HEK293 (cell line): ENCODE measurements at regions not wholly inside any gene's neighbourhood (a gene's known extent, or its start where the extent isn't known, plus 50 kb on each side); places are given as distances from the start of the nearest gene placed in this dataset.

ENCODE experiments used
- CTCF ChIA-PET: fragments of 350-600 bp; formaldehyde crosslinking; extraction: SDS; loops from one replicate; lab custom pipeline; 2021; ENCODE audit warnings: antibody characterized with exemption; lab: Yijun Ruan, JAX
- POLR2A ChIA-PET: fragments of 300-600 bp; formaldehyde crosslinking; extraction: SDS; loops from one replicate; lab custom pipeline; 2020; ENCODE audit warnings: antibody characterized with exemption, inconsistent platforms; lab: Yijun Ruan, JAX
- H3K27ac ChIP-seq: fragments of 200-500 bp; sonication (Bioruptor generic); 2 replicates; pipeline ENCODE4 v1.5.1; 2014; ENCODE audit warnings: low read depth, low read length, control low read depth, inconsistent platforms; ENCODE audit errors: extremely low read depth
- H3K36me3 ChIP-seq, 2 experiments: fragments of 200-500 bp in 1 of 2; sonication (Bioruptor generic) in 1 of 2; 1 replicate in 1 of 2; 2 replicates in 1 of 2; pipeline ENCODE4 v1.5.1; 2014 to 2017; ENCODE audit warnings: inconsistent platforms in 2 of 2, low read length in 2 of 2; ENCODE audit not compliant: control insufficient read depth in 2 of 2, insufficient read depth in 1 of 2
- H3K4me1 ChIP-seq: fragments of 200-500 bp; sonication (Bioruptor generic); 2 replicates; pipeline ENCODE4 v1.5.1; 2014; ENCODE audit warnings: mild to moderate bottlenecking, low read length, inconsistent platforms; ENCODE audit not compliant: control insufficient read depth, insufficient read depth
- H3K4me3 ChIP-seq: 2 replicates; pipeline ENCODE4 v1.5.1; 2011; ENCODE audit warnings: low read depth, mild to moderate bottlenecking, control low read depth, low read length, moderate library complexity
- H3K9me3 ChIP-seq: fragments of 200-500 bp; sonication (Bioruptor generic); 2 replicates; pipeline ENCODE4 v1.5.1; 2014; ENCODE audit warnings: low read depth, low read length, inconsistent platforms; ENCODE audit not compliant: control insufficient read depth, insufficient read depth
- KLF1 ChIP-seq: fragments of 450-650 bp; formaldehyde crosslinking; IDR thresholded peaks from 2 replicates; pipeline ENCODE4 v1.5.1; 2016; ENCODE audit warnings: missing biosample characterization, missing genetic modification characterization
- MEIS1 ChIP-seq: sonication (generic); formaldehyde crosslinking; IDR thresholded peaks from 2 replicates; pipeline ENCODE4 v1.8.1; 2022; ENCODE audit warnings: missing genetic modification reagents, mild to moderate bottlenecking, borderline replicate concordance
- MZF1 ChIP-seq: fragments of 450-650 bp; formaldehyde crosslinking; IDR thresholded peaks from 2 replicates; pipeline ENCODE4 v1.5.1; 2017; ENCODE audit warnings: missing biosample characterization, missing genetic modification characterization, borderline replicate concordance
- OSR2 ChIP-seq: fragments of 450-650 bp; formaldehyde crosslinking; IDR thresholded peaks from 2 replicates; pipeline ENCODE4 v1.5.1; 2016; ENCODE audit warnings: missing biosample characterization, missing genetic modification characterization
- OVOL3 ChIP-seq: fragments of 450-650 bp; formaldehyde crosslinking; IDR thresholded peaks from 2 replicates; pipeline ENCODE4 v1.5.1; 2016; ENCODE audit warnings: missing biosample characterization, missing genetic modification characterization
- PRDM1 ChIP-seq: fragments of 450-650 bp; formaldehyde crosslinking; IDR thresholded peaks from 2 replicates; pipeline ENCODE4; 2016; ENCODE audit warnings: missing biosample characterization, missing genetic modification characterization
- REPIN1 ChIP-seq: fragments of 450-650 bp; formaldehyde crosslinking; IDR thresholded peaks from 2 replicates; pipeline ENCODE4 v1.5.1; 2017; ENCODE audit warnings: missing biosample characterization, missing genetic modification characterization, low read depth
- SP7 ChIP-seq: fragments of 450-650 bp; formaldehyde crosslinking; IDR thresholded peaks from 2 replicates; pipeline ENCODE4 v1.5.1; 2016; ENCODE audit warnings: missing biosample characterization, missing genetic modification characterization
- ZFHX2 ChIP-seq: fragments of 450-650 bp; formaldehyde crosslinking; conservative IDR thresholded peaks from 2 replicates; pipeline ENCODE4 v1.5.1; 2016; ENCODE audit warnings: missing biosample characterization, missing genetic modification characterization
- ZIC2 ChIP-seq: fragments of 450-650 bp; formaldehyde crosslinking; IDR thresholded peaks from 2 replicates; pipeline ENCODE4 v1.5.1; 2016; ENCODE audit warnings: missing biosample characterization, missing genetic modification characterization
- ZNF121 ChIP-seq: fragments of 450-650 bp; formaldehyde crosslinking; IDR thresholded peaks from 2 replicates; pipeline ENCODE4 v1.5.1; 2016; ENCODE audit warnings: missing biosample characterization, missing genetic modification characterization
- ZNF148 ChIP-seq: fragments of 450-650 bp; formaldehyde crosslinking; IDR thresholded peaks from 2 replicates; pipeline ENCODE4 v1.5.0; 2017; ENCODE audit warnings: missing biosample characterization, missing genetic modification characterization, borderline replicate concordance
- ZNF175 ChIP-seq: fragments of 450-650 bp; formaldehyde crosslinking; IDR thresholded peaks from 2 replicates; pipeline ENCODE4 v1.5.1; 2016; ENCODE audit warnings: missing biosample characterization, missing genetic modification characterization
- ZNF473 ChIP-seq: fragments of 450-650 bp; formaldehyde crosslinking; IDR thresholded peaks from 2 replicates; pipeline ENCODE4 v1.5.1; 2017; ENCODE audit warnings: missing biosample characterization, missing genetic modification characterization
- ZNF544 ChIP-seq: fragments of 450-650 bp; formaldehyde crosslinking; IDR thresholded peaks from 2 replicates; pipeline ENCODE4 v1.5.0; 2017; ENCODE audit warnings: missing biosample characterization, missing genetic modification characterization
- ZNF548 ChIP-seq: fragments of 450-650 bp; formaldehyde crosslinking; IDR thresholded peaks from 2 replicates; pipeline ENCODE4 v1.5.1; 2016; ENCODE audit warnings: missing biosample characterization, missing genetic modification characterization
- ZNF626 ChIP-seq: fragments of 450-650 bp; sonication (Bioruptor Pico); formaldehyde crosslinking; IDR thresholded peaks from 2 replicates; pipeline ENCODE4 v1.5.1; 2018; ENCODE audit warnings: missing biosample characterization, missing genetic modification characterization, inconsistent platforms
- TF ChIP-seq, protein P1 (sequence below): fragments of 450-650 bp; formaldehyde crosslinking; IDR thresholded peaks from 2 replicates; pipeline ENCODE4 v1.5.1; 2016; ENCODE audit warnings: missing biosample characterization, missing genetic modification characterization, borderline replicate concordance
- TF ChIP-seq, protein P2 (sequence below): fragments of 450-650 bp; formaldehyde crosslinking; conservative IDR thresholded peaks from 2 replicates; pipeline ENCODE4 v1.5.1; 2016; ENCODE audit warnings: low read depth, missing biosample characterization, missing genetic modification characterization

DNA sequence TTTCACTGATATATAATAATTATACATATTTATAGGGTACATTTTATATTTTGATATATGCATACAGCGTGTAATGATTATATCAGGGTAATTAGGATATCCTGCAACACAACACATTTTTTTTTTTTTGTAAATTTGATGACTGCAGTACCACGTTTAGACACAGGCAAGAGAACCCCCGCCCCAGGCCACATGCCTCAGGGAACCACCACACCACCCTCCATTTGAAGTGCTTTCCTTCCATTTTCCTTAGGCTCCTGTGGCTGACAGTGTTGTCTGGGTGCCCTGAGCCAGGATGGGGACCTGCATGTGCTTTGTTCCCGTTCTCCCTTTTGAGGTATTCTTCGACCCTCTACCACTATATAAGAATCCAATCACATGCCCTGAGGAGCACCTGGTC, 161.6 kb upstream of the CTAGE1 start (continued):
- TF ChIP-seq ZNF473 (tag by site-specific recombination): no peak

DNA sequence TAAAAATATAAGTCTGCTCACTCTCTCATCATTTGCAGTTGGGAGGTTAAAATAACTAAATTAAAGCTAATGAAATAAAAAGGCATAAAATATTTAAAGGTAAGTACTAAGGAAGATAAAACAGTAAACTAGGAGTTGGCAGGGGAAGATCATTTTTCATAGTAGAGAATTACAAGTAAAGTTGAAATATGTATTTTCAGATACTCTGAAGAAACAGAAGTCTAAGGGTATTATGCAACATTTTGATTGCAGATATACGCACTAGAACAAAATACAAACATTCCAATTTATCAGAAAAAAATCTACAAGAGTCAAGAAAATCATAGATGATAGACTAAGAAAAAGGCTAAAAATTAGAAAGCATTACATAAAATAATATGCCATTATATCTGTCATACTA, 167.6 kb upstream of the CTAGE1 start:
- Histone ChIP-seq H3K9me3 (no peaks in the 10 kb centered on the region), H3K4me1 (no peaks in the 10 kb centered on the region), H3K4me3 (no peak overlapping the region), H3K36me3 (no peaks in the 10 kb centered on the region), H3K27ac (no peak overlapping the region)
- CTCF ChIA-PET: interaction anchor here (0.8 kb wide), 1 partner anchor 86 kb away, joined by 3 read pairs; no protein-coding TSS in a partner anchor
- no peak for TF ChIP-seq KLF1 (tag by site-specific recombination)
- TF ChIP-seq ZNF626 (tag by site-specific recombination): no peak
- TF ChIP-seq SP7 (tag by site-specific recombination): no peak
- no peak for TF ChIP-seq PRDM1 (tag by site-specific recombination)
- no peak for TF ChIP-seq ZNF121
- TF ChIP-seq, protein P1, sequence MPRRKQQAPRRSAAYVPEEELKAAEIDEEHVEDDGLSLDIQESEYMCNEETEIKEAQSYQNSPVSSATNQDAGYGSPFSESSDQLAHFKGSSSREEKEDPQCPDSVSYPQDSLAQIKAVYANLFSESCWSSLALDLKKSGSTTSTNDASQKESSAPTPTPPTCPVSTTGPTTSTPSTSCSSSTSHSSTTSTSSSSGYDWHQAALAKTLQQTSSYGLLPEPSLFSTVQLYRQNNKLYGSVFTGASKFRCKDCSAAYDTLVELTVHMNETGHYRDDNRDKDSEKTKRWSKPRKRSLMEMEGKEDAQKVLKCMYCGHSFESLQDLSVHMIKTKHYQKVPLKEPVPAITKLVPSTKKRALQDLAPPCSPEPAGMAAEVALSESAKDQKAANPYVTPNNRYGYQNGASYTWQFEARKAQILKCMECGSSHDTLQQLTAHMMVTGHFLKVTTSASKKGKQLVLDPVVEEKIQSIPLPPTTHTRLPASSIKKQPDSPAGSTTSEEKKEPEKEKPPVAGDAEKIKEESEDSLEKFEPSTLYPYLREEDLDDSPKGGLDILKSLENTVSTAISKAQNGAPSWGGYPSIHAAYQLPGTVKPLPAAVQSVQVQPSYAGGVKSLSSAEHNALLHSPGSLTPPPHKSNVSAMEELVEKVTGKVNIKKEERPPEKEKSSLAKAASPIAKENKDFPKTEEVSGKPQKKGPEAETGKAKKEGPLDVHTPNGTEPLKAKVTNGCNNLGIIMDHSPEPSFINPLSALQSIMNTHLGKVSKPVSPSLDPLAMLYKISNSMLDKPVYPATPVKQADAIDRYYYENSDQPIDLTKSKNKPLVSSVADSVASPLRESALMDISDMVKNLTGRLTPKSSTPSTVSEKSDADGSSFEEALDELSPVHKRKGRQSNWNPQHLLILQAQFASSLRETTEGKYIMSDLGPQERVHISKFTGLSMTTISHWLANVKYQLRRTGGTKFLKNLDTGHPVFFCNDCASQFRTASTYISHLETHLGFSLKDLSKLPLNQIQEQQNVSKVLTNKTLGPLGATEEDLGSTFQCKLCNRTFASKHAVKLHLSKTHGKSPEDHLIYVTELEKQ (tag by site-specific recombination): no peak
- no peak for TF ChIP-seq ZNF473 (tag by site-specific recombination)
- no peak for TF ChIP-seq ZNF548 (tag by site-specific recombination)
- TF ChIP-seq REPIN1 (tag by site-specific recombination): no peak
- no peak for TF ChIP-seq ZFHX2 (tag by site-specific recombination)
- no peak for TF ChIP-seq ZIC2
- TF ChIP-seq MZF1 (tag by site-specific recombination): no peak
- TF ChIP-seq, protein P2, sequence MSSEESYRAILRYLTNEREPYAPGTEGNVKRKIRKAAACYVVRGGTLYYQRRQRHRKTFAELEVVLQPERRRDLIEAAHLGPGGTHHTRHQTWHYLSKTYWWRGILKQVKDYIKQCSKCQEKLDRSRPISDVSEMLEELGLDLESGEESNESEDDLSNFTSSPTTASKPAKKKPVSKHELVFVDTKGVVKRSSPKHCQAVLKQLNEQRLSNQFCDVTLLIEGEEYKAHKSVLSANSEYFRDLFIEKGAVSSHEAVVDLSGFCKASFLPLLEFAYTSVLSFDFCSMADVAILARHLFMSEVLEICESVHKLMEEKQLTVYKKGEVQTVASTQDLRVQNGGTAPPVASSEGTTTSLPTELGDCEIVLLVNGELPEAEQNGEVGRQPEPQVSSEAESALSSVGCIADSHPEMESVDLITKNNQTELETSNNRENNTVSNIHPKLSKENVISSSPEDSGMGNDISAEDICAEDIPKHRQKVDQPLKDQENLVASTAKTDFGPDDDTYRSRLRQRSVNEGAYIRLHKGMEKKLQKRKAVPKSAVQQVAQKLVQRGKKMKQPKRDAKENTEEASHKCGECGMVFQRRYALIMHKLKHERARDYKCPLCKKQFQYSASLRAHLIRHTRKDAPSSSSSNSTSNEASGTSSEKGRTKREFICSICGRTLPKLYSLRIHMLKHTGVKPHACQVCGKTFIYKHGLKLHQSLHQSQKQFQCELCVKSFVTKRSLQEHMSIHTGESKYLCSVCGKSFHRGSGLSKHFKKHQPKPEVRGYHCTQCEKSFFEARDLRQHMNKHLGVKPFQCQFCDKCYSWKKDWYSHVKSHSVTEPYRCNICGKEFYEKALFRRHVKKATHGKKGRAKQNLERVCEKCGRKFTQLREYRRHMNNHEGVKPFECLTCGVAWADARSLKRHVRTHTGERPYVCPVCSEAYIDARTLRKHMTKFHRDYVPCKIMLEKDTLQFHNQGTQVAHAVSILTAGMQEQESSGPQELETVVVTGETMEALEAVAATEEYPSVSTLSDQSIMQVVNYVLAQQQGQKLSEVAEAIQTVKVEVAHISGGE (tag by site-specific recombination): no peak
- no peak for TF ChIP-seq ZNF148
- TF ChIP-seq OSR2 (tag by site-specific recombination): no peak
- TF ChIP-seq MEIS1 (CRISPR knock-in tag): no peak
- no peak for TF ChIP-seq ZNF544
- TF ChIP-seq ZNF175 (tag by site-specific recombination): no peak
- TF ChIP-seq OVOL3 (tag by site-specific recombination): no peak
- POLR2A ChIA-PET: no interaction called here
